IMR-90 (cell line): ENCODE measurements at regions not wholly inside any gene's neighbourhood (a gene's known extent, or its start where the extent isn't known, plus 50 kb on each side); places are given as distances from the start of the nearest gene placed in this dataset.

Source experiments
- ATAC-seq: fragments of 200-7000 bp; cut with Tn5 transposase; 2 replicates; pipeline ENCODE4 v1.9.1; 2020; ENCODE audit warnings: low read depth, mild to moderate bottlenecking, moderate library complexity
- BruUV-seq: library from RNA; stranded (reverse); fragments of 400-500 nt; replicated peaks from 2 replicates; lab custom pipeline; 2021; lab: Mats Ljungman, UMichigan
- CTCF ChIA-PET: fragments of 300-600 bp; formaldehyde crosslinking; extraction: SDS; loops from one replicate; lab custom pipeline; 2021; ENCODE audit warnings: antibody characterized with exemption; lab: Yijun Ruan, JAX
- POLR2A ChIA-PET: fragments of 300-600 bp; sonication (Branson Sonifier 250); formaldehyde crosslinking; loops from one replicate; lab custom pipeline; 2022; ENCODE audit warnings: antibody characterized with exemption; ENCODE audit not compliant: unreplicated experiment; lab: Charles Lee
- DNase-seq: peaks from one replicate; pipeline ENCODE4 v3.0.0; 2013
- H2AFZ ChIP-seq: replicated peaks from 2 replicates; pipeline ENCODE3; 2013; ENCODE audit warnings: low read length, mild to moderate bottlenecking; ENCODE audit not compliant: poor library complexity
- H2AK5ac ChIP-seq: 2 replicates; pipeline ENCODE4 v1.6.1; 2013; ENCODE audit warnings: low read depth, low read length, inconsistent platforms
- H2AK9ac ChIP-seq: replicated peaks from 2 replicates; pipeline ENCODE3; 2013; ENCODE audit warnings: mild to moderate bottlenecking, low read depth, low read length, moderate library complexity; ENCODE audit not compliant: poor library complexity
- H2BK120ac ChIP-seq: 2 replicates; pipeline ENCODE4 v1.6.1; 2013; ENCODE audit warnings: low read depth, low read length, inconsistent platforms
- H2BK15ac ChIP-seq: 3 replicates; pipeline ENCODE4 v1.6.1; 2013; ENCODE audit warnings: low read depth, low read length, inconsistent platforms
- H2BK20ac ChIP-seq: 2 replicates; pipeline ENCODE4 v1.6.1; 2013; ENCODE audit warnings: low read depth, mild to moderate bottlenecking, inconsistent platforms, low read length, moderate library complexity
- H2BK5ac ChIP-seq: 2 replicates; pipeline ENCODE4 v1.6.1; 2013; ENCODE audit warnings: mild to moderate bottlenecking, low read depth, low read length, inconsistent platforms; ENCODE audit not compliant: poor library complexity, severe bottlenecking
- H3K14ac ChIP-seq: replicated peaks from 2 replicates; pipeline ENCODE4 v1.6.1; 2013; ENCODE audit warnings: low read depth, low read length, inconsistent platforms
- H3K18ac ChIP-seq: 2 replicates; pipeline ENCODE4 v1.6.1; 2013; ENCODE audit warnings: low read depth, low read length, control low read depth
- H3K23ac ChIP-seq: 2 replicates; pipeline ENCODE4 v1.6.1; 2013; ENCODE audit warnings: low read depth, low read length, inconsistent platforms
- H3K27ac ChIP-seq: 2 replicates; pipeline ENCODE4 v1.5.1; 2013; ENCODE audit warnings: mild to moderate bottlenecking, control low read depth, low read length; ENCODE audit not compliant: insufficient read depth
- H3K27me3 ChIP-seq: 2 replicates; pipeline ENCODE4 v1.6.1; 2013; ENCODE audit warnings: low read length; ENCODE audit not compliant: control insufficient read depth, insufficient read depth
- H3K36me3 ChIP-seq: 2 replicates; pipeline ENCODE4 v1.6.1; 2013; ENCODE audit warnings: low read length, mixed read lengths; ENCODE audit not compliant: control insufficient read depth, insufficient read depth
- H3K4ac ChIP-seq: 2 replicates; pipeline ENCODE4 v1.6.1; 2013; ENCODE audit warnings: low read depth, low read length, inconsistent platforms
- H3K4me1 ChIP-seq: 2 replicates; pipeline ENCODE4 v1.6.1; 2013; ENCODE audit warnings: low read length, mixed read lengths; ENCODE audit not compliant: control insufficient read depth, insufficient read depth
- H3K4me2 ChIP-seq: 2 replicates; pipeline ENCODE4 v1.6.1; 2013; ENCODE audit warnings: low read depth, mild to moderate bottlenecking, control low read depth, low read length, moderate library complexity
- H3K4me3 ChIP-seq: 2 replicates; pipeline ENCODE4 v1.5.1; 2013; ENCODE audit warnings: low read depth, mild to moderate bottlenecking, control low read depth, low read length, moderate library complexity; ENCODE audit not compliant: insufficient read depth
- H3K56ac ChIP-seq: 2 replicates; pipeline ENCODE4 v1.6.1; 2013; ENCODE audit warnings: low read length, inconsistent platforms; ENCODE audit not compliant: insufficient read depth; ENCODE audit errors: extremely low read depth
- H3K79me1 ChIP-seq, 2 experiments: 2 replicates each; pipeline ENCODE4 v1.6.1; 2013; ENCODE audit warnings: low read length in 2 of 2, inconsistent platforms in 1 of 2, low read depth in 1 of 2
- H3K9ac ChIP-seq: 2 replicates; pipeline ENCODE4 v1.6.1; 2013; ENCODE audit warnings: low read depth, low read length, control low read depth
- H3K9me1 ChIP-seq: 2 replicates; pipeline ENCODE4 v1.6.1; 2013; ENCODE audit warnings: low read length, inconsistent platforms; ENCODE audit not compliant: insufficient read depth
- H3K9me3 ChIP-seq: 2 replicates; pipeline ENCODE4 v1.6.1; 2013; ENCODE audit warnings: low read length; ENCODE audit not compliant: control insufficient read depth, insufficient read depth
- H4K20me1 ChIP-seq: 2 replicates; pipeline ENCODE4 v1.6.1; 2013; ENCODE audit warnings: low read length, inconsistent platforms; ENCODE audit not compliant: insufficient read depth
- H4K5ac ChIP-seq: 2 replicates; pipeline ENCODE4 v1.6.1; 2013; ENCODE audit warnings: mild to moderate bottlenecking, low read depth, low read length, control low read depth
- H4K8ac ChIP-seq, 2 experiments: 2 replicates each; pipeline ENCODE4 v1.6.1; 2013; ENCODE audit warnings: low read depth in 2 of 2, low read length in 2 of 2, control low read depth in 1 of 2, inconsistent platforms in 1 of 2
- H4K91ac ChIP-seq: 2 replicates; pipeline ENCODE4 v1.6.1; 2013; ENCODE audit warnings: low read depth, low read length, inconsistent platforms; ENCODE audit not compliant: insufficient read depth
- BHLHE40 ChIP-seq: fragments of 150-350 bp; IDR thresholded peaks from 2 replicates; pipeline ENCODE4 v1.6.1; 2016; ENCODE audit warnings: mild to moderate bottlenecking, low read depth, low read length
- CEBPB ChIP-seq: IDR thresholded peaks from 2 replicates; pipeline ENCODE4 v1.6.1; 2012; ENCODE audit warnings: low read depth, low read length, improper control_type of control experiment
- MAZ ChIP-seq: IDR thresholded peaks from 2 replicates; pipeline ENCODE4 v1.6.1; 2012; ENCODE audit warnings: low read depth, mild to moderate bottlenecking, low read length, improper control_type of control experiment, moderate library complexity, borderline replicate concordance
- NFE2L2 ChIP-seq: fragments of 150-350 bp; IDR thresholded peaks from 2 replicates; pipeline ENCODE4 v1.6.1; 2016; ENCODE audit warnings: low read depth, mild to moderate bottlenecking, low read length
- WGBS, 2 experiments: methylation state at CpG; one replicate each; pipeline versions ENCODE4 v1.1.5 to v1.1.7; 2013; ENCODE audit warnings: missing lambda C conversion rate in 2 of 2; ENCODE audit not compliant: insufficient read length in 1 of 2; ENCODE audit errors: extremely low coverage in 2 of 2; 5-methylcytosine and 5-hydroxymethylcytosine counted together
- dilution Hi-C: fragments of 300-500 bp; cut with HindIII; formaldehyde crosslinking; loops from one replicate; pipeline ENCODE4 v1.14.3; 2018; ENCODE audit warnings: low sequenced_read_pairs; ENCODE audit not compliant: unreplicated experiment
- in situ Hi-C: fragments of 300-500 bp; cut with MboI; formaldehyde crosslinking; loops from 3 replicates; pipeline ENCODE4 v1.14.3; 2019; ENCODE audit warnings: low sequenced_read_pairs, inconsistent platforms, mixed read lengths
- intact Hi-C: fragments of 100-400 bp; cut with micrococcal nuclease; formaldehyde crosslinking; loops from 2 replicates; pipeline ENCODE4 v1.10.0; 2022

- peaks cover 1% of the 10 kb centered on the region; the same call in 1 of the 2 replicates for H3K9me3 ChIP-seq
- no peak overlapping the region for H2AK5ac ChIP-seq
- H3K27me3 ChIP-seq: peaks cover 7% of the 10 kb centered on the region
- no peak overlapping the region for H2BK20ac ChIP-seq
- POLR2A ChIA-PET: no interaction called here
- H3K9me1 ChIP-seq: no peaks in the 10 kb centered on the region
- no peak overlapping the region for H3K4me3 ChIP-seq
- H2BK15ac ChIP-seq: no peak overlapping the region
- no peak overlapping the region for H3K4me2 ChIP-seq
- H4K8ac ChIP-seq: no peak overlapping the region
- no peak overlapping the region for H2AFZ ChIP-seq
- H2AK9ac ChIP-seq: no peak overlapping the region
- H4K91ac ChIP-seq: no peak overlapping the region
- no peaks in the 10 kb centered on the region for H4K20me1 ChIP-seq
- in situ Hi-C loops (no loop called here), dilution Hi-C loops (no loop called here), intact Hi-C loops (no loop called here)
- DNase-seq (no peak), ATAC-seq (no peak)
- H3K27ac ChIP-seq: no peak overlapping the region
- H3K79me1 ChIP-seq: no peaks in the 10 kb centered on the region
- H3K18ac ChIP-seq: no peak overlapping the region
- H2BK5ac ChIP-seq: no peak overlapping the region
- H3K4me1 ChIP-seq: no peaks in the 10 kb centered on the region
- no peak overlapping the region for H3K9ac ChIP-seq
- H3K4ac ChIP-seq: no peak overlapping the region
- CTCF ChIA-PET: no interaction called here
- WGBS, 2 experiments: no CpG with 5 or more reads among the region's 1 CpG
- no peak overlapping the region for H3K56ac ChIP-seq
- H3K23ac ChIP-seq: no peak overlapping the region
- no peak overlapping the region for H2BK120ac ChIP-seq
- no TSS peak for BruUV-seq
- H3K36me3 ChIP-seq: no peaks in the 10 kb centered on the region
- TF ChIP-seq MAZ: no peak
- no peak for TF ChIP-seq CEBPB
- TF ChIP-seq BHLHE40: no peak
- TF ChIP-seq NFE2L2: no peak
- H4K5ac ChIP-seq: no peak overlapping the region
- no peak overlapping the region for H3K14ac ChIP-seq
Observed at GRCh38 chr9:99578666-99579065, 243.0 kb upstream of the NR4A3 start.
